Fibroblast of skin of scalp (primary cell): ENCODE measurements at regions not wholly inside any gene's neighbourhood (a gene's known extent, or its start where the extent isn't known, plus 50 kb on each side); places are given as distances from the start of the nearest gene placed in this dataset.
"Not testable (repeated sequence)": the region's sequence is repeated elsewhere in the genome, so short reads cannot be mapped to it uniquely, and the experiment has no call there.

ENCODE experiments used
- DNase-seq: peaks from one replicate; pipeline ENCODE4 v3.0.0-alpha.2; 2013

DNA sequence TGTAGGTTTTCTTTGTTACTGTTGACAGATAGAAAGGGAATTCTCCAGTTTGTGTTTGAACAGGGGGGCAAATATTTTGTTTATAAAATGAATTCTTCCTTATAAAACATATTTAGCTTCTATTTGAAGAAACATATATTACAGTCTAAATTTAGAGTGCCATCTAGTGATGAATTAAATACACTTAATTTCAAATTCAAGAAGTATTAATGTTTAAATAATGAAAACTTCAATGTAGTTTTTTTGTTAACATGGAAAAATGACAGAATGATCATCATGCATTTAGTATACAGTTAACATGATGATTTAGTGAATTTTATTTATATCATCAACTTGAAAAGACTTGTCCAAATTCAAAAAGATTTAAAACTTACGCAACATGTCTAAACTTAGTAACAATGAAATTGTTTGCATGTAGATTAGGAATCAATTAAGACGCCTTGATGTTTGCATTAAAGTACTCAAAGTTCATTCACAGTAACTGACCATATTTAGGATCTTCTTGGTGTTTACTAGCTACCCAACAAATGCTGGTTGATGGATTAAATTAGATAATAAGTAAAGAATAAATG, 765.9 kb upstream of the SLITRK1 start:
- no peak for DNase-seq

DNA sequence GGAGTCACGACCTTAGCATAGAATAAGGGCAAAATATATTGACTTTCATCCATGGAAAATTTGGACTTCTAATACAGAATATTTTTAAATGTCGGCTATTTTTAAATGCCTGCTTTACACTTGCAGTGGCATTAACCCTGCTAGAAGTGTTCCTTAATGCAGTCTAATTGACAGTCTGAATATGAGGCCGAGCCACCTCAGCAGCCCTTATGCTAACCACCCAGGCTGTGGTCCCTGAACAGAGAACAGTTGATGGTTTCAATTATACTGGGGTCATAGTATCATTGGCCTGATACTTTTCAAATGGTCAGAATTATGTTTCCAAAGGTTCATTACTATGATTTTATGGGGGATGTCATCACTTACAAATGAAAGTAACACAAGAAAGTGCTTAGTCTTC, 764.7 kb upstream of the SLITRK1 start:
- DNase-seq = no peak

DNA sequence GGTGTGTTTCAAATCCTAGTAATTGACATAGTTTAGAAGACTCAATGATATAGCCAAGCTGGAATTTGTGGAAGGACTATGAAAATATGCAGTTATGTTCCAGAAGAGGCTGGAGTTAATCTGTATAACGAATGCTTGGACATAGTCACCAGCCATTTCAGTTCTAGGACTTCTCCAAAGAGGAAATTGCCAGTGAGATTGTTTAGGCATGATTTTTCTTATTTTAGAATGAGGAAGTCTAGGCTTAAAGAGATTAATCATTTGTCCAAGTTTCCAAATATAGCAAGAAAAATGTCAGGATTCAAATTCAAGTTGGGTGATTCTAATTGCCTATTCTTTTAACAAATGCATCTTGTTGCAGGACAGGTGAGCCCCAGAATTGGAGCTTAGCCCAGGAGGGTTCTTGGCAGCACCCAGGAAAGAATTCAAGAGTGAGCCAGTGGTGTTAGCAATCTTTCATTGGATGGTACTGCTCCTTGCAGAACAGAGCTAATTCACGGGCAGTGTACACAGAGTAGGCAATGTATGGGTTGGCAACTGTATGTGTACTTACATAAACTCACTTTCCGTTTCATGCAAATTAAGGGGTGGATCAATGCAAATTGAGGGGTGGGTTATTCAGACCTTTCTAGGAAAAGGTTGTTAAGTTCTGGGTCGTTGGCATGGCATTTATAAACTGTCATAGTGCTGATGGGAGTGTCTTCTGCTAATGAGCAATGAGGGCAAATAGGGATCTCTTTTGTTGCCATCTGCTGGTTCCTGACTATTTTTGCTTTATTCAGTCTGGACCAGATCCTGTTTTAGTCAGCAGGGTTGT, 763.1 kb upstream of the SLITRK1 start:
- peak; percentile 95 for DNase-seq

DNA sequence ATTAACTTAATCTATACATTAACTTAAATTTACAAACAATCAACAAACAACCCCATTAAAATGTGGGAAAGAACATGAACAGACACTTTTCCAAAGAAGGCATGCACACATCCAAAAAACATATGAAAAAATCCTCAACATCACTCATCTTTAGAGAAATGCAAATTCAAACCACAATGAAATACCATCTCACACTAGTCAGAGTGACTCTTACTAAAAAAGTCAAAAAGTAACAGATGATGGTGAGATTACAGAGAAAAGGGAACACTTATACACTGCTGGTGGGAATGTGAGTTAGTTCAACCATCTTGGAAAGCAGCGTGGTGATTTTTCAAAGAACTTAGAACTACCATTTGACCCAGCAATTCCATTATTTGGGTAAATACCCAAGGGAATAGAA, 759.2 kb upstream of the SLITRK1 start:
- DNase-seq = peak; percentile 82

DNA sequence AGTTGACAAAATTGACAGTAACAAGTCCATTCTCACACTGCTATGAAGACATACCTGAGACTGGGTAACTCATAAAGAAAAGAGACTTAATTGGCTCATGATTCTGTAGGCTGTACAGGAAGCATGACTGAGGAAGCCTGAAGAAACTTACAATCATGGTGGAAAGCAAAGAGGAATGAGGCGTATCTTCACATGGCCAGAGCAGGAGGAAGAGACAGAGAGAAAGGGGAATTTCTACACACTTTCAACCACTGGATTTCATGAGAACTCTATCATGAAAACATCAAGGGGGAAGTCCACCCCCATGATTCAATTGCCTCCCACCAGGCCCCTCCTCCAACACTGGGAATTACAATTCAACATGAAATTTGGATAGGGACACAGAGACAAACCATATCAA, 758.4 kb upstream of the SLITRK1 start:
- DNase-seq = no peak

DNA sequence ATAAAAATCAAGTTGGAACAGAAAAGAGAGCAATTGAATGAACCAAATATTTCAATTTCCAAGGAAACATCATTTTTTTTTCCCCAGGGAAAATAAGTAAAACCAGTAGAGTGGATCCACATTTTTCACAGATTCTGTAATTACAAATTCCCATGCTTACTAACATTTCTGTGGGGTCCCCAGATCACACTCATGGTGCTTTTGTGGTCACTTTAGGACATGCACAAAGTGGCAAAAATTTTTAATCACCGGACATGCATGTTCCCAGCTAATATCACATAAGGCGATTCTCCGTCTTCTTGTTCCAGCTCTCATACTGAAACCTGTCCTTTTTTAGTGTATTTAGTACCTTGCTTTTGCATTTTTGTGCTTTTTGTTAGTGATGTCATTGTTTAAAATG, 748.2 kb upstream of the SLITRK1 start:
- DNase-seq = peak; percentile 64

DNA sequence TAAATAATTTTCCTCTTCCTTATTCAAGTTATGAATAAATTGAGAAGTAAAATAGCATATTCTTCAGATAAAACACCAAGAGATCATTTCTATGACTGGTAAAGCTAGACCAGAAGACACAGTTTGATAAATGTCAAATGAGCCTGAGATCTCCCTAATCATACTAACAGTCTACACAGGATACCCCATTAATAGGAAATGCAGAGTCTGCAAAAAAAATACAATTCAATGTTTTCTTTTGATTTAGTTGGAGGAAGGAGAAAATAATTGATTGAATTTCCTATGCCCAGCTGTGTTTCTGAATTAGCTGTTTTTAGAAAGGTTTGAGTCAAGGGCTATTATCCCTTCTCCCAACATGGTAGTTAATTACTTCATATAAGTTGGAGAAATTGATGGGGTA, 734.6 kb upstream of the SLITRK1 start:
- DNase-seq = no peak

DNA sequence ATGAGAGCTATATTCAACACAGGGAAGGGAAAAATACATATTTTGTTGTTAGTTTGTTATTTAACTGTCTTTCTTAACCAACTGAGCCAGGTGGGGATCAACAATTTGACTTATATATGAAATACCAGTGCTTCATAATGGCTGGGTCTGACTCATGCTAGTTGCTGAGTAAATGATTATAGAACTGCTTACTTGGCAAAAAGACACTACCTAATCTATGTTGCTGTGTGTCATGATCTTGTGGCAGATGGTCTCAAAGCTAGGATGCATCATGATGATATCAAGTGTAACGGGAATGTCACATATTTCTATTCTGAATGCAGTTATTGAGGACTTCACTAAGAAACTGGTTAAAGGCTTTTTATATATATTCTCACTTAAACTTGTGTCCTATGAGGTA, 727.4 kb upstream of the SLITRK1 start:
- peak; percentile 37 for DNase-seq

DNA sequence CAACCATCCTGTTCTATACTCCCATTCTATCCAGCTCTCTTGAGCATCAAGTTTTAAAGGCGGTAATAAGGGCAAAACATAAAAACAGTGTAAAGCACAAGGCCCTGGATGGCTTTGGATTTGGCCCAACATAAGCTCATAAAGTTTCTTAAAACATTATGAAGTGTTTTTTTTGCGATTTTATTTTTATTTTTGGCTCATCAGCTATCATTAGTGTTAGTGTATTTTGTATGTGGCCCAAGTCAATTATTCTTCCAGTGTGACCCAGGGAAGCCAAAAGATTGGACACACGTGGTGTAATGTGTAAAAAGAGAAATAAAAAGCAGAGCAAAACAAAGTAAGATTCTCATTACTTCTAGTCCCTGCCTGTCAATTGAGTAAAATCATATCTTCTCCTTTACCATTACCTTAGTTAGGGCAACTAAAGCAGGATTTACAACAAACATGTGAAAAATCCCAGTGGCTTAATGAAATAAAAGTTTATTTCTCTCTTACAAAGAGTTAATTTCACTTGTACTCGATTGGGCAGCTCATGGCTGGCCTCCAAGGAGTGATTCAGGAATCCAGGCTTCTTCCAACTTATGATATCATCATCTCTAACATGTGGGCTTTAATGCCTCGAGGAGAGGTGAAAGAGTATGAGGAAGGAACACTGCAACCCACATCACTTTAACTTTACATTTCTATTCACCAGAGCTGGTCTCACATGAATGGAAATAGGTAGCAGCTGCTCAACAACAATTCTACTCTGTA, 725.2 kb upstream of the SLITRK1 start:
- peak; percentile 74 for DNase-seq

DNA sequence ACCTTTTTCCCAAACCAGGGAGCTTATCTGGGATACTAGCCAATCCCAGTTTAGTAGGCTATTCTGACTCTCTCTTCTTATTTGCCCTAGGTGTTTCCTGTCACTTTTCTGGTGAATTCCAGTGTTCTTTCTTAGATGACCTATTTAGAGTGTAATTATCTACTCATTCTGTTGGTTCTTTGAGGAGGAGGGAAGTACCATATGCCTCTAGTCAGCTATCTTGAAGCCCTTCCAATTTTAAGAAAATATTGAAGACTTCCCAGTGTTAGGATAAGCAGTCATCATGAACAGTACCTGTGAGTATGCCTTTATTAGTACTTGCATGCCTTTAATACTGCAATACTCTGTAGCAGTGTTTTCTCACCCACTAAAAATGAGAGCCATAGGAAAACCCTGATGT, 724.3 kb upstream of the SLITRK1 start:
- DNase-seq = no peak

DNA sequence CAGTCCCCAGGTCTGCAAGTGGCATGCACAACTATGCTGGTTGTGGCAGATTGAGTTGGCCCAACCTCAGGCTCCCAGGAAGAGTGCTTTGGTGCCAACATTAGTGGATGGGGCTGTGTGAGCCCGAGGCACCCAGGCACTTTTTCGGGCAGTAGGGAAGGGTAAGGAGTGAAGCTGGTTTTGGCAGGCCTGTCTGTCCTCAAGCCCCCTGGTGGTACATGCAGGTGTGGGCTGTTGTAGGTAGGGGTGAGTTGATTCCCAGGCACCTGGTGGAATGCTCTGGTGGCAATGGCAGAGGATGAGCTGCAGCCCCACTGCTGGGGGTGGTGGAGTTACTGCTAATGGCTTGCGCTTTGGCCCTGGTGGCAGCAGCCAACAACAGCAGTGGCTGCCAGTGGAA, 723.7 kb upstream of the SLITRK1 start:
- DNase-seq = no peak

DNA sequence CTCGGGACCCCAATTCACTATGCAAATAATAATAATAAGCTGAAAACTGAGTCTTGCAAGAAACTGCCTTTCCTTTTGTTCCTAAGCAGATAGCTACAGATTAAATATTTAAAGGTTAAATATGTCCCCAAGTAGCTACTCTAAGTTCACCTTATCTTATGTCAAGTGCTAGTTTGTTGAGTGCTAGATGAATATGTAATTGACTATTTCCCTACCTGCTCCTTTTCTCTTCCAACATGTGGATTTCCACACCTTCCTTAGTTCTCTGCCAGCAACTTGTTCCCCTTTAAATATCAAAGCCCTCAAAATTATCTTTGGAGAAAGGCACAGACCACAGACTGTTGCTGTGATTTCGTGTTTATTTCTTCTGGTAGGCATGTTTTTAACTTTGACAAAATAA, 709.2 kb upstream of the SLITRK1 start:
- no peak for DNase-seq

DNA sequence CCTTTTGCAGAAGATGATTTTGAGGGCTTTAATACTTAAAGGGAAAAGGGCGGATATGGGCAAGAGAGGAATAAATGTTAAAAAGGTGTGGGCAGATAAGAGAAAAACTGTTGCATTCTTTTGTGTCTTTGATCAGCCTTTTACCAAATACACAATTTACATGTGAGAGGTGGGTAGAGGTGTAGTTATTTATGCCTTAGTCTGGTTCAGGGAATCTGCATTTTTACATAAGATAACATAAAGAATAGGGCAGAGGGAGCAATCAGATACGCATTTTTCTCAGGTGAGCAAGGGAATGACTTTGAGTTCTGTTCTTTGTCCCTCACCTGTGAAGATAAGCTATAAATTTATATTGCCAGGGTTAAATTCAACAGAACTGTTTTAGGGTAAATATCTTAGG, 708.4 kb upstream of the SLITRK1 start:
- DNase-seq = no peak

DNA sequence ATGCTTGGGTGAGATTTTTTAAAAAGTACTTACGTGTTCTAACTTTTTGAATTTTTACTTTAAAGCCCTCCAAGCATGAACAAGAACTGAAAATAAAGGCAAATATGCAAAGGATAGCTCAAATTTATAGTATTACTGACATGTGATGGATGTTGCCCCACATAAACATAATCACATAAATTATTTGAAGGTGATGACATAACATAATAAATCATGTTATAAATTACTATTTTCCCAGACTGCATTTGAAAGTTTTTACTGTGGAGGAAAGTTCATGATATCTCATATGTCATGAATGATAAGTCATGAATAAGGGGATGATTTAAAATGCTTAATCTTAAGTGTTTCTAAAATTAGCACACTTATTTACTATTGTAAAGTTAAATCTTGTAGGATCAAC, 705.7 kb upstream of the SLITRK1 start:
- DNase-seq = no peak

DNA sequence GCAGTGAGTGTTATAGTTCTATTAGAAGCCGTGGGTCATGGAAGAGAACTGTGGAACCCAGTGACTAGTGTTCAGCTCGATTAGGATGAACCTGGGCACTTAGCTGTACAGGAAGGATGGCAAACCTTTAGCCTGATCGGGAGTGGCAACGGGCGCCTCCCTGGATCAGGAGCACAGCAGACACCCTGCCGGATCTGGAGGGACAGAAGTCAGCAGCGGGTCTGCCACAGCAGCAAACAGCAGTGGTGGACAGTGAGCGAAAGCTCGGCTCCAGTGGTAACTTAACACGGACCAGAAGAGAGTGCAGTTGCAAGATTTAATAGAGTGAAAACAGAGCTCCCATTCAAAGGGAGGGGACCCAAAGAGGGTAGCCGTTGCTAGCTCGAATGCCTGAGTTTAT, 697.6 kb upstream of the SLITRK1 start:
- DNase-seq = not testable (repeated sequence)

DNA sequence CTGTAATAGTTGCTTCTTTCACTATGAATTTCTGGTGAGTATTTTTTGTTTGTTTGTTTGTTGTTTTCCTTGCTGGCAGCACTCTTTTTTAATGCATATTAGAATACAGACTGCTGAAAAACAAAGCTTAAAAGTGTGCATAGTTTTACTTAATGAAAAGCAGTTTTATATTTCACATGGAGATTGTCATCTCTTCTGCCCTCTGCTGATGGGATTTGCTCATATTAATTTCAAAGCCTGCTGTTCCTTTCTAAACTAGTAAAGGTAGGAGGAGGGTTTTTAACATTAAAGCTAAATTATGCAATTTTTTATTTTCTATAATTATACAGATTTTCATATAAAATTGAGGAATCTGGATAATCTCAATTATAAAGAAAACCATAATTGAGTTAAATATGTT, 692.6 kb upstream of the SLITRK1 start:
- peak; percentile 54 for DNase-seq

DNA sequence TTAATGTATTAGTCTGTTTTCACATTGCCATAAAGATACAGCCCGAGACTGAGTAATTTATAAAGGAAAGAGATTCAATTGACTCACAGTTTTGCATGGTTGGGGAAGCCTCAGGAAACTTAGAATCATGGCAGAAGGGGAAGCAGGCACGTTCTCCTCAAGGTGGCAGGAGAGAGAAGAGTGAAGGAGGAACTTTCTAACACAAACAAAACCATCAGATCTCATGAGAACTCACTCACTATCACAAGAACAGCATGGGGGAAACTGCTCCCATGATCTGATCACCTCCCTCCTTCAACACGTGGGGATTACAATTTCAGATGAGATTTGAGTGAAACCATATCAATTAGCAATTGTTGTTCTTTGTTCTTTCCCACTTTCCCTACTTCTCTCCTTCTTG, 689.0 kb upstream of the SLITRK1 start:
- DNase-seq = no peak

DNA sequence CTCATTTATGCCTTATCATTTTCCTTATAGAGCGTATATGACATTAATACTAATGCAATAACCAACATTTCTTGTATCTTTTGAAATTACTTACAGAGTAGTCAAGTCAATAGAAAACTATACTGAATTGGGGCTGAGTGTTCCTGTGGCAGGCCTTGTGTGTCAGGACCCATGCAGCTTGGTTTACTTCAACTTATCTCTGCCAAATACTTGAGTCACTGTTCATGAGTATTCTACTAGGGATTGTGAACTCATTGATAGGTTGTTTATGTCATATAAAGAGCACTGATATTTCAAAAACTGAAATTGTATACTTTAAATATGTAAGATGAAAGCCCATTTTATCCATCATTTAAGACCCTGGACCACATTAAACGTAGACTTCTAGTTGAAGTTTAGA, 688.6 kb upstream of the SLITRK1 start:
- DNase-seq = no peak

DNA sequence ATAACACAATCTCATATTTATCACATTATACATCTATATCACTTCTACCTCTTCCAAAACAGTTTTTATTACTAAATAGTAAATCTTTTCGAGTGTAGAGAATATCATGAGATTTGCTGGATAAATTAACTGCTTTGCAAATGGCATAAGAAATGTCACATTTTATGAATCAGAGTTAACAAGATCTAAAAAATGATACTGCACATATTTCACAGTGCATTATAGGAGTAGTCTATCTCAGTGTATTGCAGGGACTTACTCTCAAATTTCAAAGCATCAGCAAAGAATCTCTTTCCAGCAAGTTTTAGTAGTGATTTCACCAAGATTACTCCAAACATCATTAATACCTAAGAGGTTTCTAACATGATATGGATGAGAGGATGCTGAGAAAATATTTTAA, 687.1 kb upstream of the SLITRK1 start:
- DNase-seq = peak; percentile 4

DNA sequence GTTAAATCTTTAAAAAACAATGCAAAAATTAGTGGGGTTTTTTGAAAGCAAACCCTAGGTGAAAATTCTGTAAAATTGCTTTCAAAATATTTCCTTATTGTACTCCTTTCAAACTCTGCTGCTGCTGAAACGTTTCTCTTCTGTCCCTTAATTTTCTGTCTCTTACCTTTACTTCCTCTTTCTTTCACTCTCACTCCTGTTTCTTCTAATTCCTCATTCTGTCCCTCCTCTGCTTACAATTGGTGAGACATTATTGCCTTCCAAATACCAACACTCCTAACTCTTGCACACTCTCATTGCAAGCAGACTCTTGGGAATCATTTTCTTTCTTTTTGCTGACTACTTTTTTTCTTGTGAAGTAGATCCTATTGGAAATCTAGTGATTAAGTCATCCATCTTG, 685.6 kb upstream of the SLITRK1 start:
- no peak for DNase-seq

DNA sequence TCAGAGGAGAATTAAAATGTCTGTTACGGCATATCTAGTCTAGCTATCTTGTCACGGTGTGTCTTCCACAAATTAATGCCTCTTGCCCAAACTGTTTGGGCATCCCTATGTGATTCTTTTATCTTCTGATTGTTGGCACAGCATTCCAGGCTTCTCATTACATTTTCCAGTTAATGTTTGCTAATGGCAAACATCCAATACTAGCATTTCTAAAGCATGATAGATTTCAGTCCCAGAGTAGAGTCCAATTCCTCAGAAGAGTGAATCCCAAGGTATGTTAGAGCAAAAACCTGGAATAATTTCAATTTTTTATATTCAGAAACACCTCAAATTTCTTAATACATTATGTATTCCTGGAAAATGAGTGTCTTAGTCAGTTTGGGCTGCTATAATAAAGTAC, 684.5 kb upstream of the SLITRK1 start:
- DNase-seq = no peak

DNA sequence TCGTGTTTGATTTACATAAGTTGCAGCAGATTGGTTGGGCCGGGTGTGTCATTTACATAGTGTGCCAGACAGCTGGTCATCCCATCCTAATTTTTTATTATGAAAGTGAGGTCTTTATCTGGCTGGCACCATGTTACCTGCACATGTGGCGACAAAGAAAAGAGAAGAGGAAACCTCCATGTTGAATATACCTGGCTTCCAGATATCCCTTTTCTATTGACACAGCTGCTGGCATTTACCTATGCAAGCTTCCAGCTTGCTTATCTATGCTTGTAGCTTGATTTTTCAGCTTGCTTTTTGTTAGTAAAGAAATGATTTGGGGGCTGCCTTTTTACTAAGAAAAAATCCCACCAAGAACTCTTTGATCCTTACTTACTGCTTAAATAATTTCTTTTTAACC, 681.3 kb upstream of the SLITRK1 start:
- DNase-seq = no peak

DNA sequence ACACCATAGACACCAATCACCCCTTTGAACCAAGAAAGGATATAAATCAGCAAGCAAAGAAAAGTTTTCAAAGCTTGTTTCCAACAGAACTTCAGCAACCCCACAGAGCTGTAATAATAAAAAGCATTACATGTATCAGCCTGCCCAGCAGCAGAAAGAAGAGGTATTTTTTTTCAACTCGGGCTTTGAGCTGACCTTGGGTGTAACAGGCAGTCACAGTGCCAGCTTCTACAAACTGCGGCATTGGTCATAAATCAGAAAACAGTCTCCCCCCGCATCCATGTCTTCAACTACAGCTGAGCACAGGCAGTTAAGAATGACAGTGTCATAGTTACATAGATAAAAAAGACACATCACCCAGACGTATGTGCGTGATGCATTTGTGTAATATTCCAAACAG, 671.0 kb upstream of the SLITRK1 start:
- no peak for DNase-seq

DNA sequence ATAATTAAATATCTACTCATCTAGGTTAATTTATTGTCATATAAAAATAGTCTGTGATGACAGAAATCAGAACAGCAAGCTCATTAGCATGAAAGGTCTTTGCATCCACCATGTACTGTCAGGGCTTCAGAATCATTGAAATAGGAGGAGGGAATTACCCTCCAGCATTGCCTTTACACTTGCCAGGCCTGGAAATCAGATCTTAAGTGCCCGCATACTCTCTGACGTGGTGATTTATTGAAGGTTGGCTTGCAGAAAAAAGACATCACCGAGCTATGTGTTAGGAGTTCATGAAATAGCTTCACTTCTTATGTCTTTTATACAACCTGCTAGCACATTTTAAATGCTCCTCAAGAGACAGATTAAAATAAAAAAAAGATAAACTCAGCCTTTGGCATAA, 661.7 kb upstream of the SLITRK1 start:
- no peak for DNase-seq
